NCI-H510A treated with DMSO at 0.1 percent for 48 hours (cell line): ENCODE measurements at regions not wholly inside any gene's neighbourhood (a gene's known extent, or its start where the extent isn't known, plus 50 kb on each side); places are given as distances from the start of the nearest gene placed in this dataset.
A peak's percentile ranks its signal among the peaks of the same experiment; 100 is the strongest.
"Not testable (repeated sequence)": the region's sequence is repeated elsewhere in the genome, so short reads cannot be mapped to it uniquely, and the experiment has no call there.

ENCODE experiments used
- DNase-seq: peaks from one replicate; lab custom pipeline; 2025; lab: John Stamatoyannopoulos, UW

- DNase-seq, result no peak
Observed at GRCh38 chr12:114858388-114859146, 174.6 kb upstream of the TBX3 start.

- DNase-seq, result no peak
Observed at GRCh38 chr12:114855678-114856077, 171.7 kb upstream of the TBX3 start.

DNA sequence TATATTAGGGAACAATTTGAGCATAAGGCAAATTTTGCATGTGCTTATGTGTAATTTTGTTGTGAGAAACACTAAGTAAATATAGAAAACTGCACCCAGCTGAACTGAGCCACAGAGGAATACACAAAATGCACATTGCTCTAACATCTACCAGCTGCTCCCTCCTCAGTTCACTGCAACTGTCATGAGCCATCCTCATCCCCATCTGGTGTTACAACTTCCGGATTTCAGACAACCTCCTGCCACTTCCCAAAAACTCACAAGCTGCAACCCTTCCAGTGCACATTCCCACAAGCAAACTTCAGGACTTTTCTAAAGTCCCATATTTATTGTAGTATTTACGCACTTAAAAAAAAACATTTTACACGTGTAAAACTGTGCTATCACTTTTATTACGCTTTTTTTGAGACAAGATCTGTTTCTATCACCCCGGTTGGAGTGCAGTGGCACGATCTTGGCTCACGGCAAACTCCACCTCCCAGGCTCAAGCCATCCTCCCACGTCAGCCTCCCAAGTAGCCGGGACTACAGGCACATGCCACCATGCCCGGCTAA, 169.1 kb upstream of the TBX3 start:
- DNase-seq, result no peak

DNA sequence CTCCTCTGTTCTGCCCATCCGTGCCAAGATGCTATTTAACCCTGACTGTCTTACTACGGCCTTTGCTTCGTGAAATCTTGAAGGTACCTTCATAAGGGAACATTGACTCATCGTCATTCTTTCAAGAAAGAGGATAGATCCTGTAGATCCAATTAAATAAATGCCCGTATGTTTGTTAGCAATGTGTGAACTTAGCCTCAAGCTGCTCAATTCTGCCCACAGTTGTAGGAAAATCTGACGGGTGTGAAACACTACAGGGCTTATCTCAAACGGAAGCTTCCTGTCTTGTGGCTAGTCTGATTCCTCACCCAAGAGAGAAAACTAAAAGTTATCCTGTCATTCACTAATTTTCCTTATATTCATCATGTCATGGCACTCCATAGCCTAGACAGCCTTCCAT, 168.0 kb upstream of the TBX3 start:
- DNase-seq, result no peak

- DNase-seq, result no peak
Observed at GRCh38 chr12:114850661-114851275, 166.8 kb upstream of the TBX3 start.

DNA sequence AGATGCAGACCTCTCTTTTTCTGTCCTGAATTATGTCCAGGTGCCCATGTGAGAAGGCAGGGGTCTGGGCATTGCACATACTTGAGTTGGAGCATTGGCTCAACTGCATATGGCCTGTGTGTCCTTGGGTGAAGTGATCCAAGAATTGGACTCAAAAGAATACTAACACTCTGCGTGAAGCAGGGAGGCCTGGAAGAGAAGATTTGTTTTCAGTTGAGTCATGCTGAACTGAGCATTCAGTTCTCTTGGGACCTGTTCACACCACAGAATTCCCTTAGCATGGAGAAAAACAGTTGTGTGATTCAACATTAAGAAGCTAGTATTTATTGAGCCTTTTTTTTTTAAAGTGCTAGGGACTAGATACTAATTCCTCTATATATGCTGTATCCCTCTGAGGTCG, 164.7 kb upstream of the TBX3 start:
- no peak for DNase-seq

DNA sequence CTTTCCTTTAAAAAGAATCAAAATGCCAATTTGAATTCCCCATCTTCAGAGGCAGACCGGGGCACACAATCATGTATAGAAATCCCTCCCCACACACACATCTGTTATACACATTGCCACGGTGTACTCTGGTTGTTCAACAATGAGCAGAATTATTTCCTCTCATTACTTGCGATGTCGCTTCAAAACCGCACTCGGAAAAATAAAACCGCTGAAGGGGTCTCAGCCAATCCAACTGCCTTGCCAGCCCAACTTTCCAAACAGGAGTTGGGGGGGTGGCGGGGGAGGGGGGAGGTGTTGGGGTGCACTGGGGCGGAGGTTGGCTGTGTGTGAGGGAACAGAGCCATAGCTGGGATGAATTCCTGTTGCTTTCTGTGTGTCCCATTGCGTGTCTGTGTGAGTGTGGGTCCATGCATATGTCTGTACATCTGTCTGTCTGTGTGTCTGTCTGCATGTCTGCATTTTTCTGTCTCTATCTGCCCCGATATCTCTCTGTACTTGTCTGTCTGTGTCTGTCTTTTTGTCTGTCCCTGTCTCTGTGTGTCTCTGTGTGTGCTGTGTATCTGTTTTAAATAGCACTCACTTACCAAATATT, 163.6 kb upstream of the TBX3 start:
- DNase-seq, result no peak

DNA sequence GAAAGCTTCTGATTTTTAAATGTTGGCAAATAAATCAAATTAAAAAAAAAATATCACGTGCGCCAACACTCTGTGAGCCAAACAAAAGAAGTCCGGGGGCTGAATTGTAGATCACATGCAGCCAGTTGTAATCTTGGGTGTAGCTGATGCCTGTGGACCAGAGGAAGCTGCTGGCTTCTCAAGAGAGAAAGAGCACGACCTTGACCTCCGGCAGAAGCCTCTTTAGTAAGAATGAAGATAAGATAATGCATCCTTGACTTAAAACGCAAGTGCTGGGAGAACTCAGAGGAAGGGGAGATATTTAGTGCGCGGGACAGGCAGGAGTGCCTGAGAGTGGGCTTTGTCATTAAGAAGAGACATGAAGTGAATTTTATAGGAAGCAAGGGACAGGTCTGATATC, 162.8 kb upstream of the TBX3 start:
- no peak for DNase-seq

- DNase-seq, result no peak
Observed at GRCh38 chr12:114841557-114842251, 157.7 kb upstream of the TBX3 start.

- no peak for DNase-seq
Observed at GRCh38 chr12:114838480-114838879, 154.5 kb upstream of the TBX3 start.

GRCh38 chr12:114836609-114837008, 152.6 kb upstream of the TBX3 start:
- no peak for DNase-seq

DNA sequence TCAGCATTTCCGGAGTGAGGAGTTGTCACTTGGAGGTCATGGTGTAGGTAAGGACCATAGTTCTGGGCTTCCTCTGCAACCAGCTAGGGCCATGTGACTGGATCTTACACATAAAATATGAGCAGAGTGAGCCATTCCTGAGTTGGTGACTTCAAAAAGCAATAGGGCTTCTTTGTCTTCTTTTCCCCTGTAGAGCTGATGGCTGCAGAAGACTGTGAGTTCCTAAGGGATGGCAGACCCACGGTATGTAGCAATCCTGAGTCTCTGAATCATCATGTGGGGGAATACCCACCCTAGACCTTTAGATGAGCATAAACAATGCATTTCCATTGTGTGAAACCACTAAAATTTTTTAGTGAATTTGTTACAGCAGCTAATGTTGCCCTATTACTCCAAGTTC, 151.1 kb upstream of the TBX3 start:
- DNase-seq, result no peak

DNA sequence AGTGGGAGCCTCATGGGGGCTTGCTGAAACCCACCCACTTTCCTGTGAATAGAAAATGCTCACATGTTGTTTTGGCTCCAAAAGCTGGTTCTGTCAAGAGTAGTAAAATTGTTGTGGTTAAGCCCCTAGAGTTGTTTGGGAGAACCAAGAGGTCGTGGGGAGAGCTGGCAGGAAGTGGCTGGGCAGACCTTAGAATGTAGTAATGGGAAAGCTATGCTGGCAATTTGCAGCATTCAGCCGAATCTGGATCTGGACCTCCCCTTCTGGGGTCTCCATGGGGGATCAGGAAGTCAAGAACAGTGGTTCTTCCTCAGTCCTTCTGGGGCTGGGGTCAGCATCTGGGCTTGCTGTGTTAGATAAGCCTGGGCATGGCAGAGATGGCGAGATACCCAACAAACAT, 150.6 kb upstream of the TBX3 start:
- DNase-seq, result no peak

DNA sequence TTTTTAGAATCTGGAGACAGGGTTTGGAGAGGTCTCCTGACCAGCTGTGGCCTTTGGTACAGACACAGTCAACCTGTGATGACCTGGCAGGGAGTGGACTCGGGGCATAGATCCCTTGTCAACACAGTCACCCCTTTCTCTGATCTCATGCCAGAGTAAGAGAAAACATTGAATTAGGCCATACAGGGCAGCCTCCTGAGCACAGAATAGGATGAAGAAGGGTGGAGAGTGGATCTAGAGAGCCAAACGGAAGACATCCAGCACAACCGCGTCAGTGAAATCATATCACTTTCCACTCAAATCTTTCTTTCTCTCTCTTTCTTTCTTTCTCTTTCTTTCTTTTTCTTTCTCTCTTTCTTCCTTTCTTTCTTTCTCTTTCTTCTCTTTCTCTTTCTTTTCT, 145.9 kb upstream of the TBX3 start:
- no peak for DNase-seq

GRCh38 chr12:114829244-114829643, 145.3 kb upstream of the TBX3 start:
- DNase-seq, result not testable (repeated sequence)

GRCh38 chr12:114827461-114827860, 143.5 kb upstream of the TBX3 start:
- no peak for DNase-seq

DNA sequence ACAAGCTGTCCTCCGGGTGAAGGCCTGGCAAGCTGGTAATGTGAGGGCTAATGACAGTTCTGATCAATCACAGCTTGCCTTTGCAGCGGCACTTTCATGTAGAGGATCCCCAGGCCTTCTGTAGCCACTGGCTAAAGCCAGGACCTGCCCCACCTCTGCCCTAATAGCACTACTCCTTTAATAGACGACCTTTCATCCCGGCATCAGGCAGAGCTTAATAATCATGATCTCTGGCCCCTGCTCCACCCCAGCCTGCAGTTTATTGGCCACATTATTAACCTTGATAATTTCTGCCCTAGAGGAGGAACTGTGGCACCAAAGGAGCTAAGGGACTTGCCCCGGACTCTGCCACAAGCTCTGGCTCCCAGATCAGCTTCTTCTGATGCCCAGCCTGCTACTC, 142.3 kb upstream of the TBX3 start:
- DNase-seq, result no peak

DNA sequence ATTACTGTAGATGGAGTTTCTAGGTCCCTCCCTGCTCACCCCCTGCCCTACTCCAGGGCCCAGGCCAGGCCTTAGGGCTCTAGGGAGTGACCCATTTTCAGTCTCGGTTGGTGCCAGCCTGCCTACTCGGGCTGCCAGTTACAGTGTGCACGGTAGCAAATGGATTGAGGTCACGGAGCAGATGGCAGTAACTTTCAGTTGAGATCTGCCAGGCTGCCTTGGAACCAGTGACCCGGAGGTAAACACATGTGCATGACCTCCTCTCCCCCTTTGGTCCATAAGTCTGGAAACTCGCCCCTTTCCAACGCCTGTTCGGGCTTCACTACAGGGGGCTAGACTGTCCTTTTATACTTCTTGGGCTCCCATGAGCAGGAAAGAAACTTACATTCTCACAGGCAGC, 139.7 kb upstream of the TBX3 start:
- DNase-seq, result no peak

GRCh38 chr12:114821570-114821969, 137.6 kb upstream of the TBX3 start:
- DNase-seq, result no peak

DNA sequence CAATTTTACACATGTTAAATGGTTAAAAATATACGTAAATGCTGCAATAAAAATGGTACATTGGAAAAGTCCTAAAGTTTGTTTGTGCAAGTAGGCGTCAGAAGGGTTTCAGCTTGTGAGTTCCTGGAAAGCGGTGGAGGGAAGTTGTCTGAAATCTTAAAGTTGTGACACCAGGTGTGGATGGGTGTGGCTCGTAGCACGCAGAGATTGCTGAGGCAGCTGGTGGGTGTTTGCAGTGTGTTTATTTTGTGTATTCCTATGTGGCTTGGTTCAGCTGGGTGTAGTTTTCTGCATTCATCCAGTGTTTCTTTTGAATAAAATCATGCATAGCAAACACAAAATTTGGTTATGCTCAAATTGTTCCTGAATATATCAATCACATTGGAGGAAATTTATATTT, 136.8 kb upstream of the TBX3 start:
- peak; percentile 11 for DNase-seq

DNA sequence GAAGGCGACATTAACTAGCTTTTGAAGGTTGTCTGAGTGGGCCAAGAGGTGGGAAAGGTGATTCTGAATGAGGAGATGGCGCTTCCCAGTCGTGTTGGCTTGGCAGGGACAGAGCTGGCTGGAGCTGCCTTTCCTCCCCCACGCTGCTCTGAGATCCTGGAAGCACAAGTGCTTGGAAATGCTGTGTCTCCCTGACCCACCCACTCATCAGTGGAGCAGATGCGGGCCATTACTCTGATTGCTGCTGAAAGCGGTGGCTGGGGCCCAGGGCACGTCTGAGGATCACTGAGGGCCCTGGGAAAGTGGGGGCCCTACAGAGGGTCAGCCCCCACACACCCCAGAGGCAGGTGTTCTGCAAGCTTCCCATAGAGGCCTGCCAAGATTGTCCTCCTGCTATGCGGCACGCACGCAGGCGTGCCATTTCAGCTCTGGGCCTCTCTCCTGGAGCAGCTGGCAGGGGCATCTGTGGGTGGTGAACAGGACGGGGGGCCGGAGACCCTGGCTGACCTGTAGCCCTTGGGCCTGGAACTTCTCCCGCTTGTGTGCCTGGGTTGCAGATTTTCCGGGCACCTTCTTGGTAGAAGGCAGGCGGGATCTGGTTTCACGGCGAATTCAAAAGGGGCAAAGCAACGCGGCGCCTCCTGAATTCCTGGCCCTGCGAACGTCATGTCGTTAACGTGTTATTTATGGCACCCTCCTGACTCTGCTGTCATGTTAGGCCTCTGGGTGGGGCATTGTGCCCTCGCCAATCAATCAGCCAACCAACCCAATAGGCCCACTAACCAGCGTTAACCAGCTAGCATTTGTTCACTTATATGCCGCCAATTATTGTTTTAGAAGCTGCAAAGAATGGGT, 133.8 kb upstream of the TBX3 start:
- DNase-seq, result peak; percentile 34
